GM12878 (cell line): ENCODE measurements at regions not wholly inside any gene's neighbourhood (a gene's known extent, or its start where the extent isn't known, plus 50 kb on each side); places are given as distances from the start of the nearest gene placed in this dataset.

ENCODE experiments used
- ATAC-seq: fragments of 200-7000 bp; cut with Tn5 transposase; 3 replicates; pipeline ENCODE4 v1.9.1; 2020; ENCODE audit warnings: mild to moderate bottlenecking, moderate library complexity
- BruUV-seq: library from RNA; stranded (reverse); fragments of 400-500 nt; replicated peaks from 2 replicates; lab custom pipeline; 2021; lab: Mats Ljungman, UMichigan
- CTCF ChIA-PET: fragments of 300-600 bp; sonication (Branson Sonifier 250); formaldehyde crosslinking; extraction: SDS; loops from one replicate; lab custom pipeline; 2021; ENCODE audit warnings: inconsistent platforms; lab: Yijun Ruan, JAX
- POLR2A ChIA-PET: fragments of 350-600 bp; formaldehyde crosslinking; extraction: SDS; loops from one replicate; lab custom pipeline; 2021; ENCODE audit warnings: inconsistent platforms; lab: Charles Lee
- RAD21 ChIA-PET: fragments of 300-600 bp; sonication (Branson Sonifier 250); formaldehyde crosslinking; loops from one replicate; lab custom pipeline; 2023; ENCODE audit warnings: antibody characterized with exemption; ENCODE audit not compliant: unreplicated experiment; lab: Charles Lee
- SMC1A ChIA-PET: fragments of 300-600 bp; sonication (Branson Sonifier 250); formaldehyde crosslinking; loops from one replicate; lab custom pipeline; 2023; ENCODE audit not compliant: unreplicated experiment, uncharacterized antibody; lab: Charles Lee
- DNase-seq: peaks from one replicate; pipeline ENCODE4 v3.0.0-alpha.2; 2011; ENCODE audit warnings: low read depth, low spot score
- FAIRE-seq: peaks from 3 replicates; lab custom pipeline; 2011; peaks lifted over from hg19 to GRCh38; lab: Jason Lieb, UNC
- H2AFZ ChIP-seq: 2 replicates; pipeline ENCODE4 v1.6.0; 2011; ENCODE audit warnings: low read depth, low read length, control low read depth; ENCODE audit not compliant: control insufficient read depth
- H3K27ac ChIP-seq: 2 replicates; pipeline ENCODE4 v1.5.1; 2011; ENCODE audit warnings: control low read depth; ENCODE audit not compliant: control insufficient read depth, insufficient read depth
- H3K27me3 ChIP-seq, 2 experiments: replicated peaks in 1 of 2; 2 replicates each; pipeline versions ENCODE4 v1.6.0 to v1.6.1; 2011; ENCODE audit warnings: low read length in 1 of 2; ENCODE audit not compliant: control insufficient read depth in 2 of 2, insufficient read depth in 2 of 2
- H3K36me3 ChIP-seq, 2 experiments: 2 replicates each; pipeline ENCODE4 v1.5.1; 2011; ENCODE audit warnings: low read length in 1 of 2; ENCODE audit not compliant: control insufficient read depth in 2 of 2, insufficient read depth in 2 of 2
- H3K4me1 ChIP-seq: 2 replicates; pipeline ENCODE4 v1.6.1; 2011; ENCODE audit warnings: mild to moderate bottlenecking, low read length, moderate library complexity, mixed read lengths; ENCODE audit not compliant: control insufficient read depth, insufficient read depth
- H3K4me2 ChIP-seq: 2 replicates; pipeline ENCODE4 v1.6.0; 2011; ENCODE audit warnings: control low read depth; ENCODE audit not compliant: control insufficient read depth, insufficient read depth
- H3K4me3 ChIP-seq: fragments of 200-600 bp; sonication (generic); 2 replicates; pipeline ENCODE4 v1.5.1; 2016
- H3K79me2 ChIP-seq: 2 replicates; pipeline ENCODE4 v1.6.0; 2011; ENCODE audit warnings: low read length; ENCODE audit not compliant: control insufficient read depth, insufficient read depth
- H3K9ac ChIP-seq: 2 replicates; pipeline ENCODE4 v1.8.0; 2011; ENCODE audit warnings: low read length, control low read depth, mixed read lengths; ENCODE audit not compliant: control insufficient read depth, insufficient read depth
- H3K9me3 ChIP-seq: replicated peaks from 3 replicates; pipeline ENCODE4 v1.5.1; 2011; ENCODE audit warnings: mild to moderate bottlenecking, low read length; ENCODE audit not compliant: control insufficient read depth, insufficient read depth
- H4K20me1 ChIP-seq: 2 replicates; pipeline ENCODE4 v1.6.0; 2011; ENCODE audit not compliant: control insufficient read depth, insufficient read depth
- BHLHE40 ChIP-seq, 2 experiments: fragments of 450-650 bp in 1 of 2; IDR thresholded peaks; 2 replicates each; pipeline ENCODE4 v1.6.1; 2011 to 2017; ENCODE audit warnings: low read depth in 2 of 2, borderline replicate concordance in 1 of 2, improper control_type of control experiment in 1 of 2, low read length in 1 of 2, mild to moderate bottlenecking in 1 of 2
- CHD1 ChIP-seq: IDR thresholded peaks from 2 replicates; pipeline ENCODE4 v1.6.1; 2012; ENCODE audit warnings: low read depth, low read length, improper control_type of control experiment
- EZH2 ChIP-seq: IDR thresholded peaks from 2 replicates; pipeline ENCODE4 v1.6.1; 2012; ENCODE audit warnings: low read depth, mild to moderate bottlenecking, control low read depth, inconsistent platforms, low read length, borderline replicate concordance; ENCODE audit not compliant: control insufficient read depth
- FOXM1 ChIP-seq: IDR thresholded peaks from 2 replicates; pipeline ENCODE4 v1.6.1; 2012; ENCODE audit warnings: low read depth, mild to moderate bottlenecking, inconsistent platforms, low read length, moderate library complexity
- JUNB ChIP-seq: IDR thresholded peaks from 2 replicates; pipeline ENCODE4 v1.6.1; 2016; ENCODE audit warnings: antibody characterized with exemption, mild to moderate bottlenecking
- NRF1 ChIP-seq: conservative IDR thresholded peaks from 2 replicates; pipeline ENCODE4 v1.6.1; 2011; ENCODE audit warnings: mild to moderate bottlenecking, low read depth, low read length, improper control_type of control experiment
- POLR2AphosphoS2 ChIP-seq: IDR thresholded peaks from 2 replicates; pipeline ENCODE4 v1.6.1; 2011; ENCODE audit warnings: low read depth, mild to moderate bottlenecking, low read length, improper control_type of control experiment, moderate library complexity
- SMAD5 ChIP-seq: IDR thresholded peaks from 2 replicates; pipeline ENCODE4 v1.6.1; 2016; ENCODE audit warnings: antibody characterized with exemption, low read depth
- TARDBP ChIP-seq: IDR thresholded peaks from 2 replicates; pipeline ENCODE4 v1.6.1; 2016; ENCODE audit warnings: borderline replicate concordance
- TCF3 ChIP-seq: IDR thresholded peaks from 2 replicates; pipeline ENCODE4 v1.6.1; 2012; ENCODE audit warnings: low read depth, mild to moderate bottlenecking, low read length, borderline replicate concordance; ENCODE audit not compliant: insufficient read depth
- WGBS: methylation state at CpG from one replicate; pipeline ENCODE4 v1.1.6; 2016; ENCODE audit warnings: low lambda C conversion rate; ENCODE audit not compliant: insufficient replicate concordance, insufficient coverage; ENCODE audit errors: missing lambda C conversion rate; 5-methylcytosine and 5-hydroxymethylcytosine counted together
- in situ Hi-C: fragments of 300-500 bp; cut with MboI; formaldehyde crosslinking; loops from 9 replicates; pipeline ENCODE4 v1.14.3; 2018; ENCODE audit warnings: mixed read lengths
- intact Hi-C: fragments of 100-400 bp; cut with micrococcal nuclease; formaldehyde crosslinking; loops from one replicate; pipeline ENCODE4 v1.14.2; 2022; ENCODE audit not compliant: unreplicated experiment

DNA sequence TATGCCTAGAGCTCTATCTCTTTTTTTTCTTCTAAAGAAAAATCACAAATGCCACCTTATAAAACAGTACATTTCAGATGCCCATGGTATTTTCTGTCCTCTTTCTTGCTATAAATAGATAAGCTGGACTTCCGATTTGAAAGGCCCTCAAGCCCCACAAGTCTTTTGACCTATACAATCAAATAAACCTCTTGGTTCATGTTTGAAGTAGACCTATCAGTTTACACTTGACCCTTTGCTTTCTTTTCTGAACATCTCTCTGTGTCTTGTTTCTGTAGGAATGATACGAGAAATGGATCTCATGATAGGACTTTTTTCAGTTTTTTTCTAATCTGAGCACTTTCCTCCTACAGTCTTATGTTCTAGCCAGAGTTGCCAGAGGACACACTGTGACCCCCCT lies 327.2 kb downstream of the SOX9 start:
- H3K9me3 ChIP-seq, result no peaks in the 10 kb centered on the region
- no peak overlapping the region for H3K9ac ChIP-seq
- intact Hi-C loops, result no loop called here
- H2AFZ ChIP-seq, result no peak overlapping the region
- in situ Hi-C loops, result no loop called here
- no peaks in the 10 kb centered on the region for H3K36me3 ChIP-seq
- H3K27ac ChIP-seq, result no peak overlapping the region
- no peak overlapping the region for H3K4me3 ChIP-seq
- TF ChIP-seq BHLHE40 (IDR thresholded peaks at IDR 0.05; ENCODE audit: borderline replicate concordance in 1 of 2, low read depth in 2 of 2, low read length in 1 of 2) (no peak), SMAD5 (no peak), POLR2AphosphoS2 (no peak), TARDBP (no peak), TCF3 (no peak), CHD1 (no peak), NRF1 (no peak), FOXM1 (no peak), EZH2 (no peak), JUNB (no peak)
- no peak for ATAC-seq
- ChIA-PET RAD21 (interaction anchor here (1.4 kb wide), 1 partner anchor 18 kb away, joined by 5 read pairs; no protein-coding TSS in a partner anchor), CTCF (interaction anchor here (1.1 to 1.2 kb wide), 2 partner anchors 22 to 25 kb away, joined by 3 to 5 read pairs; no protein-coding TSS in a partner anchor), POLR2A (interaction anchor here (0.5 kb wide), 1 partner anchor 48 kb away, joined by 3 read pairs; no protein-coding TSS in a partner anchor), SMC1A (interaction anchor here (0.6 to 1.6 kb wide), 2 partner anchors 16 to 92 kb away, joined by 3 to 5 read pairs; no protein-coding TSS in a partner anchor)
- 88% methylated on average over 2 of the region's 2 CpGs for WGBS
- DNase-seq, result no peak
- no peaks in the 10 kb centered on the region for H3K27me3 ChIP-seq
- no peaks in the 10 kb centered on the region for H3K4me1 ChIP-seq
- no peak overlapping the region for H3K4me2 ChIP-seq
- no peak for FAIRE-seq
- H3K79me2 ChIP-seq, result no peaks in the 10 kb centered on the region
- no peaks in the 10 kb centered on the region for H4K20me1 ChIP-seq
- no TSS peak for BruUV-seq
